PC-9 (cell line): ENCODE measurements at regions not wholly inside any gene's neighbourhood (a gene's known extent, or its start where the extent isn't known, plus 50 kb on each side); places are given as distances from the start of the nearest gene placed in this dataset.

ENCODE experiments used
- BruUV-seq: library from RNA; stranded (reverse); fragments of 400-500 nt; replicated peaks from 2 replicates; lab custom pipeline; 2021; lab: Mats Ljungman, UMichigan
- CTCF ChIA-PET: fragments of 300-600 bp; sonication (Branson Sonifier 250); formaldehyde crosslinking; loops from one replicate; lab custom pipeline; 2022; ENCODE audit warnings: antibody characterized with exemption; lab: Charles Lee
- POLR2A ChIA-PET: fragments of 300-600 bp; sonication (Branson Sonifier 250); formaldehyde crosslinking; loops from one replicate; lab custom pipeline; 2022; ENCODE audit warnings: antibody characterized with exemption; ENCODE audit not compliant: unreplicated experiment; lab: Charles Lee
- DNase-seq, 2 experiments: peaks; one replicate each; pipeline versions ENCODE4 v3.0.0 to v3.0.0-alpha.2; 2015 to 2022; ENCODE audit warnings: mixed read lengths in 1 of 2
- H2AFZ ChIP-seq: fragments of 200-600 bp; sonication (generic); 2 replicates; pipeline ENCODE4 v1.8.1; 2017; ENCODE audit warnings: antibody characterized with exemption
- H3F3A ChIP-seq: fragments of 200-600 bp; sonication (generic); 2 replicates; pipeline ENCODE4 v1.8.1; 2017; ENCODE audit warnings: antibody characterized with exemption, mild to moderate bottlenecking, low read depth; ENCODE audit not compliant: insufficient read depth
- H3K27ac ChIP-seq: fragments of 200-600 bp; sonication (generic); 2 replicates; pipeline ENCODE4 v1.6.1; 2016; ENCODE audit warnings: mixed run types
- H3K27me3 ChIP-seq: fragments of 200-600 bp; sonication (generic); 2 replicates; pipeline ENCODE4 v1.6.1; 2016; ENCODE audit warnings: low read depth, mixed run types; ENCODE audit not compliant: insufficient read depth
- H3K36me3 ChIP-seq: fragments of 200-600 bp; sonication (generic); 2 replicates; pipeline ENCODE4 v1.6.1; 2016; ENCODE audit warnings: low read depth, mixed run types
- H3K4me1 ChIP-seq: fragments of 200-600 bp; sonication (generic); replicated peaks from 2 replicates; pipeline ENCODE4 v1.6.1; 2016; ENCODE audit warnings: mixed run types; ENCODE audit not compliant: insufficient read depth
- H3K4me2 ChIP-seq: fragments of 200-600 bp; sonication (generic); 2 replicates; pipeline ENCODE4 v1.6.1; 2017; ENCODE audit warnings: mixed run types
- H3K4me3 ChIP-seq: fragments of 200-600 bp; sonication (generic); 2 replicates; pipeline ENCODE4 v1.6.1; 2016; ENCODE audit warnings: mixed run types
- H3K79me2 ChIP-seq: fragments of 200-600 bp; sonication (generic); 2 replicates; pipeline ENCODE4 v1.6.1; 2017; ENCODE audit warnings: low read depth, mixed run types
- H3K9me2 ChIP-seq: fragments of 200-600 bp; sonication (generic); 2 replicates; pipeline ENCODE4 v1.8.1; 2017; ENCODE audit warnings: mild to moderate bottlenecking; ENCODE audit not compliant: insufficient read depth
- H3K9me3 ChIP-seq: fragments of 200-600 bp; sonication (generic); 2 replicates; pipeline ENCODE4 v1.8.1; 2016; ENCODE audit warnings: low read depth; ENCODE audit not compliant: insufficient read depth
- H4K20me1 ChIP-seq: fragments of 200-600 bp; sonication (generic); 2 replicates; pipeline ENCODE4 v1.8.1; 2017; ENCODE audit not compliant: insufficient read depth
- EZH2 ChIP-seq: fragments of 200-600 bp; sonication (generic); IDR thresholded peaks from 2 replicates; pipeline ENCODE4 v1.8.0; 2017; ENCODE audit warnings: antibody characterized with exemption, low read depth
- intact Hi-C: fragments of 100-400 bp; cut with micrococcal nuclease; formaldehyde crosslinking; loops from one replicate; pipeline ENCODE4 v1.10.0; 2022; ENCODE audit not compliant: unreplicated experiment
- TF ChIP-seq, protein P1 (sequence below): fragments of 200-600 bp; sonication (generic); conservative IDR thresholded peaks from 2 replicates; pipeline ENCODE4 v1.6.1; 2017; ENCODE audit warnings: mixed run types, antibody characterized with exemption, mild to moderate bottlenecking, moderate library complexity

GRCh38 chr2:14237902-14238301 is 394.6 kb upstream of the LRATD1 start:
- Histone ChIP-seq H3K27me3 (no peaks in the 10 kb centered on the region), H4K20me1 (no peaks in the 10 kb centered on the region), H3K4me1 (no peaks in the 10 kb centered on the region), H2AFZ (no peak overlapping the region), H3K4me2 (no peak overlapping the region), H3K36me3 (no peaks in the 10 kb centered on the region), H3K9me2 (no peaks in the 10 kb centered on the region), H3K4me3 (no peak overlapping the region), H3K79me2 (no peaks in the 10 kb centered on the region), H3F3A (no peaks in the 10 kb centered on the region), H3K9me3 (no peaks in the 10 kb centered on the region), H3K27ac (no peak overlapping the region)
- BruUV-seq: no TSS peak
- POLR2A ChIA-PET: no interaction called here
- TF ChIP-seq, protein P1, sequence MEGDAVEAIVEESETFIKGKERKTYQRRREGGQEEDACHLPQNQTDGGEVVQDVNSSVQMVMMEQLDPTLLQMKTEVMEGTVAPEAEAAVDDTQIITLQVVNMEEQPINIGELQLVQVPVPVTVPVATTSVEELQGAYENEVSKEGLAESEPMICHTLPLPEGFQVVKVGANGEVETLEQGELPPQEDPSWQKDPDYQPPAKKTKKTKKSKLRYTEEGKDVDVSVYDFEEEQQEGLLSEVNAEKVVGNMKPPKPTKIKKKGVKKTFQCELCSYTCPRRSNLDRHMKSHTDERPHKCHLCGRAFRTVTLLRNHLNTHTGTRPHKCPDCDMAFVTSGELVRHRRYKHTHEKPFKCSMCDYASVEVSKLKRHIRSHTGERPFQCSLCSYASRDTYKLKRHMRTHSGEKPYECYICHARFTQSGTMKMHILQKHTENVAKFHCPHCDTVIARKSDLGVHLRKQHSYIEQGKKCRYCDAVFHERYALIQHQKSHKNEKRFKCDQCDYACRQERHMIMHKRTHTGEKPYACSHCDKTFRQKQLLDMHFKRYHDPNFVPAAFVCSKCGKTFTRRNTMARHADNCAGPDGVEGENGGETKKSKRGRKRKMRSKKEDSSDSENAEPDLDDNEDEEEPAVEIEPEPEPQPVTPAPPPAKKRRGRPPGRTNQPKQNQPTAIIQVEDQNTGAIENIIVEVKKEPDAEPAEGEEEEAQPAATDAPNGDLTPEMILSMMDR: no peak
- TF ChIP-seq EZH2: no peak
- no peak for DNase-seq
- intact Hi-C loops: no loop called here
- CTCF ChIA-PET: no interaction called here

DNA sequence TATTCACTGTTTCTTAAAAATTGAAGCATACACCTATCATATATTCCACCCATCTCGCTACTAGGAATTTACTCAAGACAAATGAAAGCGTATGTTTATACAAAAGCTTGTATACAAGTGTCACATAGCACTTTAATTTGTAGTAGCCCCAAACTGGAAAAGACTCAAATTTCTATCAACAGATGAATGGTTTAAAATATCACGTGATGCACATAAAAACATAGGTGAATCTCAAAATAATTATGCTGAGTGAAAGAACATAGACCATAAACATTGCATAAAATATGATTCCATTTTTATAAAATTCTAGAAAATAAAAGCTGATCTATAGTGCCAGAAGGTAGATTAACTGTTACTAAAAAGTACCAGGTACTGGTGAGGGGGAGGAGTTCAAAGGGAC is 392.9 kb upstream of the LRATD1 start:
- H4K20me1 ChIP-seq: no peaks in the 10 kb centered on the region
- BruUV-seq: no TSS peak
- no peak for TF ChIP-seq EZH2
- TF ChIP-seq, protein P1: no peak
- no peaks in the 10 kb centered on the region for H3K9me2 ChIP-seq
- no peaks in the 10 kb centered on the region for H3K36me3 ChIP-seq
- H3F3A ChIP-seq: no peaks in the 10 kb centered on the region
- DNase-seq: no peak
- no peaks in the 10 kb centered on the region for H3K9me3 ChIP-seq
- no peak overlapping the region for H3K4me3 ChIP-seq
- no peak overlapping the region for H2AFZ ChIP-seq
- H3K79me2 ChIP-seq: no peaks in the 10 kb centered on the region
- intact Hi-C loops: no loop called here
- H3K4me1 ChIP-seq: no peaks in the 10 kb centered on the region
- H3K4me2 ChIP-seq: no peak overlapping the region
- no peaks in the 10 kb centered on the region for H3K27me3 ChIP-seq
- H3K27ac ChIP-seq: no peak overlapping the region
- ChIA-PET POLR2A (no interaction called here), CTCF (no interaction called here)

DNA sequence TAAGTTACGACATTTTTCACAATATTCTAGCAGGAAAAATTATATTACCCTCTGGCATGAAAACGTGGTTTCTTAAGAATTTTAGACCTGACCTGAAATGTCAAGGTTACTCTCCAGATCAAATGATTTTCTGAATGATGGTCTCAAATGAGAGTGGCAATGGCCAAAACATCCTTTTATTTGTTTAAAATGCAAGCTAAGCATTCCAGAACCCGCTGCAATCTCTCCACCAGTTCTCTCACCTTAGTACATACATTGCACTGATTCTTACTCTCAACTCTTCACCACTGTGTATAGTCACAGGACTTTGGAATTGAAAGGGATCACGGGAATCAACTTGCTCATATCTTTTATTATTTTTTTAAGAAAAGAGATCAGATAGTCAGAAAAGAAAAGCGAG is 391.6 kb upstream of the LRATD1 start:
- TF ChIP-seq EZH2: no peak
- TF ChIP-seq, protein P1: no peak
- Histone ChIP-seq H3K27ac (no peak overlapping the region), H3K4me2 (no peak overlapping the region), H2AFZ (no peak overlapping the region; the same call in 1 of the 2 replicates), H3F3A (no peaks in the 10 kb centered on the region), H4K20me1 (no peaks in the 10 kb centered on the region), H3K27me3 (no peaks in the 10 kb centered on the region), H3K79me2 (no peaks in the 10 kb centered on the region), H3K4me1 (no peaks in the 10 kb centered on the region), H3K9me2 (no peaks in the 10 kb centered on the region), H3K9me3 (no peaks in the 10 kb centered on the region), H3K4me3 (no peak overlapping the region), H3K36me3 (no peaks in the 10 kb centered on the region)
- intact Hi-C loops: no loop called here
- POLR2A ChIA-PET: no interaction called here
- CTCF ChIA-PET: no interaction called here
- no peak for DNase-seq
- BruUV-seq: no TSS peak
